NB4 (cell line): ENCODE measurements at regions not wholly inside any gene's neighbourhood (a gene's known extent, or its start where the extent isn't known, plus 50 kb on each side); places are given as distances from the start of the nearest gene placed in this dataset.

ENCODE experiments used
- DNase-seq: peaks from one replicate; pipeline ENCODE4 v3.0.0; 2010; ENCODE audit warnings: low read depth
- H3K4me3 ChIP-seq: one replicate; pipeline ENCODE4 v1.5.1; 2011; ENCODE audit warnings: mild to moderate bottlenecking, low read depth, low read length, moderate library complexity
- CTCF ChIP-seq: IDR thresholded peaks from one replicate; pipeline ENCODE4 v1.5.1; 2012; ENCODE audit warnings: low read depth, low read length
- MYC ChIP-seq: IDR thresholded peaks from 2 replicates; pipeline ENCODE4 v1.6.1; 2011; ENCODE audit warnings: low read depth, low read length
- POLR2A ChIP-seq: IDR thresholded peaks from 2 replicates; pipeline ENCODE4 v1.6.1; 2011; ENCODE audit warnings: mild to moderate bottlenecking; ENCODE audit not compliant: insufficient read length; ENCODE audit errors: extremely low read depth
- TF ChIP-seq, protein P1 (sequence below): IDR thresholded peaks from 2 replicates; pipeline ENCODE4 v1.6.1; 2011; ENCODE audit warnings: low read depth, low read length

DNA sequence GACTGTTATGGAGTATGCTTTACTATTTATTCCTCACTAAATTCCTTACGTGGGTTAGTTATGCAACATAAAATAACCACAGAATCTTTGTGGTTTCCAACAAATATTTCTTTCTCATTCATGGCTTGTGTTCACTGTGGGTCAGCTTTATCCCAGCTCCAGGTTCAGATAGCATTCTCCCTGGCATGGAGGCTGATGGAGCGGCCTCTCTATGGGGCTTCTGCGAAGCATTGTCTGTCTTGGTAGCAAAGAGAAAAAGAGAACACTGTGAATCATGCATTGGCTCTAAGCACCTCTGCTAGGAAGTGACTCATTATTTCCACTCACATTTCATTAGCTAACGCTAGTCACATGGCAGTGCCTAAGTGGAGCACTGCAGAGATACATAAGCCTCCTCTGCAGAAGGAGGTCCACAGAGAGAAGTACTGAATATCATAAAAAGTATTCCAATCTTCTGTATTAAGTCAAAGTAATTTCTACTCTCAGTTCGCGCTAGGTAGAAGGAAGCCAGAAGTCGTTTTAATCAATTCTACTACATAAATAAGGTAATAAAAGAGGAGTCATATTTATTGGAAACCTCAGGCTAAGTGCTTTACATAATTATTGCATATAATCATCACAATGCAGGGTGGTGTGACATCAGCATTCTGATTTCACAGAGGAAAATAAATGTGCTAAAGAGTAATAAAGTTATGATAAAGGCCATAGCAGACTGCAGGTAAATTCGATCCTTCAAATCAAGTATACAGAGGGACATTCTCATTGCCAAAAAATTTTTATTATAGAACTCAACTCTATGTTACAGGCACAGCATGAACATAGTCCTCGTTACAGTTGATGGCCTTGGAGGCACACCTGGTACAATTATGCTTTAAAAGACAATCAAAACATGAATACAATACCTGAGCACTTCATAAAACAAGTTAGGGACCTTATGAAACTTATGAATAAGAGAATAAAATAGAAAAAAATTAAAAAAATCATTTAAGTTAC lies 531.1 kb downstream of the CETN3 start:
- peak; percentile 65 for DNase-seq
- TF ChIP-seq, protein P1, sequence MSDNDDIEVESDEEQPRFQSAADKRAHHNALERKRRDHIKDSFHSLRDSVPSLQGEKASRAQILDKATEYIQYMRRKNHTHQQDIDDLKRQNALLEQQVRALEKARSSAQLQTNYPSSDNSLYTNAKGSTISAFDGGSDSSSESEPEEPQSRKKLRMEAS: peak; percentile 80
- TF ChIP-seq MYC: no peak
- H3K4me3 ChIP-seq: no peak overlapping the region

DNA sequence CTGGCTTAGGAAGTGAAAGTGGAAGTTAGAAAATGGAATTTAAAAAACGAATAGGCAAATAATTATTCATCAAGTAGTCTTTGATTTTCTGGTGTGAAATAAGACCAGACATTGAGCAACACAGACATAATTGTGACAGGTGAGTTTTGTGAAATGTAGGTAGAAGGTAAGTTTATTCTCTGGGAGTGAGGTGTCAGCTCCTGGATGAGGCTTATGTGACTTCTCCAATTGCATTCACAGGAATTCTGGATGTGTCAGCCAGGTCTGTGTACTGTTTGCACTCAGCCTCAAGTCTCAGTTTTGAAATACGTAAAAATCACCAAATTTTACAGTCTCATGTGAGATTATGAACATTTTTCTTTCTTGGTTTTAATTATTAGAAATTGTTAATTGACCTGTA lies 537.6 kb downstream of the CETN3 start:
- DNase-seq: no peak
- H3K4me3 ChIP-seq: no peak overlapping the region
- TF ChIP-seq, protein P1: no peak
- TF ChIP-seq POLR2A (no peak), MYC (no peak), CTCF (no peak)

DNA sequence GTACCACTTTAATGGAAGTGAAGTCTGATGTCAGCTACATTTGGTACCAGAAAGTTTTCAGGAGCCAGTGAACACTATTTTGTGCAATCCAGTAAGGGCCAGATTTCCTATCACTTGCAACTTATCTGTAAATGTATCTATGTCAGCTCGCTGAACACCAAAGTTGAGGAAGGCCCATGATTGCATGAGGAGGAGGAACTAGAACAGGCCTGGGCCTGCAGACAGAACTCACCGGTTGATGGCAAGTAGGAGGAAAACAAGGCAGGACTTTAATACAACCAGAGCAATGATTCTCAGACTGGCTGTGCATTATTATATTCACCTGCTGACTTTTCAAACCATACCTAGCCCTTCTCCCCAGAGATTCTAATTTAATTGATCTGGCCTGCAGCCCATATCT lies 540.2 kb downstream of the CETN3 start:
- H3K4me3 ChIP-seq: no peak overlapping the region
- no peak for DNase-seq
- no peak for TF ChIP-seq POLR2A
- no peak for TF ChIP-seq CTCF
- TF ChIP-seq, protein P1: no peak
- no peak for TF ChIP-seq MYC

DNA sequence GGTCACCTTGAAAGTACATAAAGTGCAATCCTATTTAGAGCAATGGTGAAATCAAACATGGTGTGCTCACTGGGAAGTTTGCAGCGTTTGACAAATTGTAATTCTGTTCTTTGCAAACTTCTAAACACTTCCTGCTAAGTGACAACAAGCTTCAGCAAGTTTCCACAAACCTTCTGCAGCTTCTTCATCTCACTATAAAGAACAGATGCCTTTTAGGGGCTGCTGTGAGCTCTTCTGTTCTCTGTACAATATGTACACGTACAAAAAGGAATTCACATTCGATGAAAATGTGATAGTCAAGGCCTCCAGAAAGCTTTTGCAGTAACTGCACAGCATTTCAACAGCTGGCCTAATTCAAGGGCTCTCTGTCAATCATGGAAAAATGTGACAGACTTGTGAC lies 543.1 kb downstream of the CETN3 start:
- DNase-seq: no peak
- TF ChIP-seq CTCF (no peak), POLR2A (no peak), MYC (no peak)
- TF ChIP-seq, protein P1: no peak
- H3K4me3 ChIP-seq: no peak overlapping the region

DNA sequence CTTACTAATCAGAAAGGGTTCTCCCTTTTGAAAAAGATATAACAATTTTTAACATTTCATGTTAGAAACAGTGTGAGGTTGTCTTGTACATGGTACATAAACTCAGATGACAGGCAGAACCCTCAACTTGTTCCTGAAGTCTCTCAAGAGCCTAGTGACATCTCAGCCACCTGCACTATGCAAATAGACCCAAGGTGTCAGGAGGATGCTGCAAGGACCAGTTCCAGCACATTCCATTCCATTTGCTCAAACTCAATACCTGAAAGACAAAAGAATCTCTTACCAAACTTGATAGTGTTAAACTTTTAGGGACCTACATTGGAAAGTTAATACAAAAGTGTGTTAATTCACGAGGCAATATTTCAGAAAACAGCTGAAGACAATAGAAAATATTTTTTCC lies 544.6 kb downstream of the CETN3 start:
- DNase-seq: no peak
- TF ChIP-seq POLR2A (no peak), MYC (no peak), CTCF (no peak)
- TF ChIP-seq, protein P1: no peak
- no peak overlapping the region for H3K4me3 ChIP-seq

DNA sequence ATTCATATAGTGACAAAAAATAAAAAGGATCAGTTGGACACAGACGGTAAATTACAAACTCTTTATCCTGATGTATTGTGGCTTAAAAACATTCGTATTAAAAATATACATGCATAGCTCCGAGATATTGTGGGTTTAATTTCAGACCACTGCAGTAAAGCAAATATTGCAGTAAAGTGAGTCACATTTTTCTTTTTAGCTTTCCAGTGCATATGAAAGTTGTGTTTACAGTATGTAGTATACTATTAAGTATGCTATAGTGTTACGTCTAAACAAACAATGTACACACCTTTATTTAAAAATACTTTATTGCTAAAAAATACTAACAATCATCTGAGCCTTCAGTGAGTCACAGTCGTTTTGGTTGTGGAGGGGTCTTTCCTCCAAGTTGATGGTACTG lies 551.8 kb downstream of the CETN3 start:
- TF ChIP-seq MYC (no peak), POLR2A (no peak), CTCF (no peak)
- TF ChIP-seq, protein P1: no peak
- no peak overlapping the region for H3K4me3 ChIP-seq
- DNase-seq: no peak
